Activated T-cell treated with anti-CD3 and anti-CD28 coated beads, Interleukin-2, amount 50 U/mL, for 48 hours (primary cell): ENCODE measurements at regions not wholly inside any gene's neighbourhood (a gene's known extent, or its start where the extent isn't known, plus 50 kb on each side); places are given as distances from the start of the nearest gene placed in this dataset.

Experiments used
- DNase-seq, 2 experiments: peaks; one replicate each; pipeline ENCODE4 v3.0.0-alpha.2; 2020

DNA sequence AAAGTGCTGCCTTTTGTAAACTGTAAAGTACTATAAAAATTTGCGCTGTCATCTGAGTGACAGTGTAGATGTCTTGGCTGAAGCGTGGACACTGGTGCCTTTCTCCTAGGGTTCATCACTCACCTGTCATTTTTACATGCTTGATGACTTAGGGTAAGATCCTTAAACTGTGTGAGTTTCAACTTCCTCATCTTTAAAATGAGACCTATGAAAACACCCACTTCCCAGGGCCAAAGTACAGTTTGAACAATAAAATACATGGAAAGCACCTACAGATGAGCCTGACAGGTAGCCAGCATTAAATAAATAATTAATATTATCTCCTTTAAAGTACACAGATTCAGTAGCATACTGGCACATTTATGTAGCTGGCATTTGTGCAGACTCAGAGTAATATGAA is 309.9 kb downstream of the CHRM3 start:
- no peak for DNase-seq

DNA sequence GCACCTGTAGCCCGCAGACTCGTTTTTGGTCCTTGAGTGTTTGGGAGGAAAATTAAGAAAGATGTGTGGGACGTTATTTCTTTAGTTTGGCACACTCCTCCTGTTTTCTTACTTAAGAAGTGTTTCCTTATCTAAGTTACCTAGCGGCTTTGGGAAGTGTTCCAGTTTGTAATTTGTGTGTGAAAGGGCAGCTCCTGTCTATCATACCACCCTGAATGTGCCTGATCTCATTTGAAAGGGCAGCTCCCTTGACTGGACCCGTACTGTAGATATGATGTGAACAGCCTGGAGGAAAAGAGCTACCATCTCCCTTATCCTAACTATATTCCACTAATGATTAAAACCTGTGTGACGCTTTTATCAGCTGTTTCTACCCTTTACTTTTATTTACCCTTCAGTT is 314.3 kb downstream of the CHRM3 start:
- no peak for DNase-seq

DNA sequence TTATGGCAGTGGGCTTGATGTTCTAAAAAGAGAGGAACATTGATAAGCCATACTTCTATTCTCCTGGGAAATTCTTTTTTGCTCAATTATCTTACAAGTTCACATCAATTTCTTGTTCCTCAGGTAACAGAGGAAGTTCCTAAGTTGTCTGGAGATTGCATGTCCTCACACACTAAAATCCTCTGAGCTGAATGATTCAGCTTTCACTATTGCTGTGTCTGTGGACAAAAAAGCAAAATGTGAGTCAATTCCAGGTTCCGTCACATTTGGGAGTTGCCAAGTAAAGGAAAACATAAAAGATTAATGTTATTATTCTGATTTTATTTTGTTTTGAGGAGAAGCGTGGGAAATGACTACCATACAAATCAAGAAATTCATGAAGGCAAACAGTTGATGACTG is 316.7 kb downstream of the CHRM3 start:
- DNase-seq = no peak

DNA sequence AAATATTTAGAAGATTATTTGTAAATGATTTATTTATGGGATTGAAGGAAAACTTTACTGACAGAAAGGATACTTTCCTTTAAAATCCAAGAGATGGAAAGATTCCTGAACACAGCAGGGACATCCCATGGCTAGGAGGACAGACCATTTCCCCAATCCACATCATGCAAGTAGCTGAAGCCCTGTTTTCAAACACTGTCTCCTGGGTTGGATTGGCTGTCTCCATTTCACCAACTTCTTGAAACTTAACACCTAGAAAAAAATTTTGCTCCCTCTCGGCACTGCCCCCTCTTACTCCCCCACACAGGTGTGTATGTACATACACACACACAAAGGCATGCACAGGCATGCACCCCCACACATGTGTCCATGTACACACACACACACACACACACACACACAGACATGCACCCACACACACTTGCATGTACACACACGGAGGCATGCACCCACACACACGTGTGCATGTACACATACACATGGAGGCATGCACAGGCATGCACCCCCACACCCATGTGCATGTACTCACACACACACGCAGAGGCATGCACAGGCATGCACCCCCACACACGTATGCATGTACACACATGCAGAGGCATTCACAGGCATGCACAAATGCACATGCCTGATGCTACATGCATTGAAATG is 320.0 kb downstream of the CHRM3 start:
- DNase-seq = no peak

DNA sequence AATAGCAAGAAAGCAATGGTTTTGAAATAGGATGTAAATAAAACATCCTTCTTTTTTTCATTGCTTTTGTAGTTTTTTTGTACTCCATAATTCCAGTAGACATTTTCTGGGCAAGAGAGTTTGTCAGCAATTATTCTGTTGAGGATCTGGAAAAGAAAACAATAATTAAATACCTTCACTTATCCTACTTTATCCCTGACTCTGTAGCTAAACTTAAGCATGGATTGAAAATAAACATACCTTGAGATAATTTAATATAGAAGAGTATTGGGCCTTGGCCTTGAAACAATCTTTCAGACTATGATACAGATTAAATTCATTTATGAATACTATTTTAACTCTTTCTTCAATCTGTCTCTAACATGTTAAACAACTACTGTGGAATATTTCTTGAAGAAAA is 321.2 kb downstream of the CHRM3 start:
- DNase-seq = no peak

DNA sequence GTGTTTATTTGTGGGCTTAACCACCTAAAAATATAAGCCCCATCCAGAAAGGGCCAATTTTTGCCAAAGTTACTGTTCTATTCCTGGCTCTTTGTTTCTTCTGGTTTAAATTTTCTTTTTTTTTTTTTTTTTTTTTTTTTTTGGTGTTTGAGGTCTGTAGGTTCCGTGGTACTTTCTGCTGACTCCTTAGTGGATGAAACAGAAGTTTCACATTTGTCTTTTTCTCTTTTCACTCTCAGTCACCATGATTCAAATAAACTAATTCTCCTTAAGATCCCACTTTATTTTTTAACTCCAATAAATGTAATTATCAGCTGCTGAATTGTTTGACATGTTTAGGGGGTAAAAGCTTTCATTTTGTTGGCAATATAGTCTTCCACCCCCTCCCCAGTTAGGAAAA is 322.3 kb downstream of the CHRM3 start:
- no peak for DNase-seq

DNA sequence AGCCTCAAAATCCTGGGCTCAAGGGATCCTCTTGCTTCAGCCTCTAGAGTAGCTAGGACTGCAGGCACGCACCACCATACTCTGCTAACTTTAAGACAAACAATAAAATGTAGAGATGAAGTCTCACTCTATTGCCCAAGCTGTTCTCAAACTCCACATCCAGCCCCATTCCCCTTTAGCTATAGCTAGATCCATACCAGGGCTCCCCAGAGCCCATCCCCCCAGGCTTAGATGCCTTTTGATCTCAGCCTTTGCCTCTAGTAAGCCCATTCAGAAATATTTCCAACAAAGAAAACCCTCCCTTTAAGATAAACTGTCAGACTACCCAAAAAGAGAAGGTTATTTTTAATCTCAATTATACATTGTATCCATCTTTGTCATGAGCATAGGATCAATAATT is 325.4 kb downstream of the CHRM3 start:
- no peak for DNase-seq

DNA sequence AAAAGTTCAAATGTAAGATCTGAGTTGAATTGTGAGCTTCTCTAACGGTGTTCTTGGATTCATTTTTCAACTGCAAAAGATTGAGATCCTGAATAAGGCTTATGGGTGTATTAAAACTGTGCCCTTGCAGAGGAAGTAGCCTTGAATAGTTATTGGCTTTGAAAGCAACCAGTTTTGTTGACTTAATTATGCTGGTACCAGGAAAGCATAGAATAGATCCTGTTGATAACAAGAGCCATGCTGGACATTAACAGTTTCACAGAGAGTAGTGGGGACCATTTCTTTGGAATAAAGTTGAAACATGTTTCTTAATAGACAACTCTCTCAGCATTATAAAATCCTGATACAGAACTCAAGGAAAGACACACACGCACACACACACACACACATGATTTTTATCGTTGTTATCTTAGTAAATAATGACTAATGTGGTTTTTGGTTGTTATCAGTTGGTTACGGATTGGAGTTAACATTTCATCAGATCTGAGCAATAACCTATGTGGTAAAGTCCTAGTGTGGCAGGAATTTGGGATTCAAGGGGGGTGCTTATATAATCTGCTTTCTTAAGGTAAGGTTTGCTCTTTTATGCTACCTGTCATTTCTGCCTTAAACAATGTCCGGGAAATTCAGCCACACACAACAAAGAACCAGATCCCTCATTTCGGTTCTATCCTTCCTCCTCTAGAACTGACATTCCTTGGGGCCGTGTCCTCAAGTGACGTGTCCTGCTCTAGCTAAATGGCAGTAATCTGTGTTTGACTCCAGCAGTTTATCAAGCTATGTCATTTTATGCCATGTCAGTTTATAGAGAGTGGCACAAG is 330.9 kb downstream of the CHRM3 start:
- peak in 1 of 2 experiments; percentile 26 for DNase-seq

DNA sequence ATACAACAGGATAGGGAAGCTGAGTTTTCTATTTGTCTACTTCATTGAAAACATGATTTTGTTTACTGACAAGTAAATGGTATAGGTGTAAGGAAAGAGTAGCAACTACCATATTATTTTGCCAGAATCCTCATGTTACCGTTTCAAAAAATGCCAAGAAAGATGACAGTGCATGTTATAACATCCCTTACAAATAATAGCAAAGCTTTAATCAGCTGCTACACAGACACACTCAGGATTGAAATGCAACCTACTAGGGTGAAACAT is 331.5 kb downstream of the CHRM3 start:
- DNase-seq = no peak

DNA sequence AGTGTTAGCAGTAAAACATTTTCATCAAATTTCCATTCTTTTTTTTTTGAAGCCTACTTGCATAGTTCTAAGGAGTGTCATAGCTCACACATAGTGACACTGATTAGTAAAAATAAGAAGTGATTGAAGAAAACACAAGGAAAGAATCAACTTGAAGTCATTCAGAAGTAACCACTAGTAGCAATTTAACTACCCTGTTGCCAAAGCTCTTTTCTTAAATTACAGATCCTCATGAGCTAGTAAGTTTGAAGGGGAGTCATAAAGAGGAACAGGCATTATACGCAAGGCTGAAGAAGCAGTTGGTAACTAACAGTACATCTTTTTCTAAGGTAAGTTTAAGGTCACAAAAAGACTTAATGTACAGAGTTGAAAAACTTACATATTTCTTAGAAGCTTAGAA is 332.2 kb downstream of the CHRM3 start:
- no peak for DNase-seq

DNA sequence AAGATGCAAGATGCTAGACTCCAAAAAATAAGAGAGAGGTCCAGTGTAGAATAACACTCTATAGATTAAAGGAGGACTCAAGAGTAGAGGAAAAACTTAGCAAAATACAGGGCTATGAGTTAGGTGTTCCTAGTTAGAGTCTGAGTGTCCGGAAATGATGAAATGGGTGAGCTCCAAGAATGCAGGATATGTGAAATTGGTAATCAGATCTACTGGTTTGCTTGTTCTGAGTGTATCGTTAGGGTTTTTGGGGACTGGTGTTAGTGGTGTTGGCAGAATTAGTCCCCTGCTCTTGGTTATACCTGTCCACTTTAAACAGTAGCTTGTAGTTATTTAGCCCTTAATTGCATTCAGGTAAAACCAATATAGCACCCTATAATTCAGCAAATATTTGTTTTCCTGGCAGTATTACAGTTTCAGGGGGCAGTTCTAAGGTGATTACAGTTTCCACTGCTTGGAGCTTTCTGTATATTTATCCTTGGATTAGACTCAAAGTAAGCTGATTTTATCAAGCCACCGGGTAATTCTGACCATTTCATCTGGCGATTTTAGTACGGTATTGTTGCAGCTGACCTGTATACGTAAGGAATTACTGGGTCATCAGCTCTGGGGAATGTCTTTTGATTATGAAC is 332.7 kb downstream of the CHRM3 start:
- no peak for DNase-seq

DNA sequence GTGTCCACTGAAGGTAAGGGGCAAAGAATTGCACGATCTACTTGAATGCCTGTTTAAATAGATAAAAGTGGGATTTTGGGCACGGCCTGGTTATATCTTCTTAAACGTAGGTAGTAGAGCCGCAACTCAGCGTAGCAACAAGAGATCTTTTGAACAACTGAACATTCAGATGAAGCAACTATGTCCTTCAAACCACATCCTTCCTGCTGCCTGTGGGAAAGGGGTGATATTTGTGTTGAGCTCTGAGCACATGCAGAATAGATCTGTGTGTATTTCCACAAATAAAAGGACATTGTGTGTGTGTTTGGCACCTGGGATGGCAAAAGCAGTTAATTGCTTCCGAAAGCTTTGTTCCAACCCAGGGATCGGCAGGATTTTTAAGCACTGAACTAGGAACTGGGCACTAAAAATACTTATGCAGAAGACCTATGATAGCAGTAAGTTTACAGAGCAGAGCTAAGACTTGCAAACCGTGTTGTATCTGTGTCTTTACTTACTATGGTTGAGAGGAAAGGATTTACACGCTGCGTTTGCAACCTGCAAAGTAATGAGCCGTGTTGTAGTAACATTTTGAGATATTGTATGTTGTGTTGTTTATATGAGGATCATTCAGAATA is 333.4 kb downstream of the CHRM3 start:
- DNase-seq = peak; percentile 54 to 60

DNA sequence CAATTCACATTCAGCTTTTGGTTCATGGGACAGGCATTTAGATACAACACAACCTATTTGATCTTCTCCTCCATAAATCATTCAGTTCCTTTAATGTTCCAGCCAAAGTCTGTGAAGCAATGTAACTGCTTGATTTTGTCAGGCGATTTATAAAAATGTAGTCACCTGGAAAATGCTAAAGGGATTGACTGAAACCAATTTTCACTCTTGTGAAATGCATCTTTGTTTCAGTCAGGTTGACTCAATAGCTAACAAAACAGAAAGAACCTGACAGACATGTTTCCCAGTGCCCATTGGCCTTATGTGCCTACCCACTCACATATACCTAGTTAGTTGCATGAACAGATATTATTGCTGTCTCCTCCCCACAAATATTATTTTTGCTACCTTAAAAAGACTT is 335.7 kb downstream of the CHRM3 start:
- DNase-seq = no peak

DNA sequence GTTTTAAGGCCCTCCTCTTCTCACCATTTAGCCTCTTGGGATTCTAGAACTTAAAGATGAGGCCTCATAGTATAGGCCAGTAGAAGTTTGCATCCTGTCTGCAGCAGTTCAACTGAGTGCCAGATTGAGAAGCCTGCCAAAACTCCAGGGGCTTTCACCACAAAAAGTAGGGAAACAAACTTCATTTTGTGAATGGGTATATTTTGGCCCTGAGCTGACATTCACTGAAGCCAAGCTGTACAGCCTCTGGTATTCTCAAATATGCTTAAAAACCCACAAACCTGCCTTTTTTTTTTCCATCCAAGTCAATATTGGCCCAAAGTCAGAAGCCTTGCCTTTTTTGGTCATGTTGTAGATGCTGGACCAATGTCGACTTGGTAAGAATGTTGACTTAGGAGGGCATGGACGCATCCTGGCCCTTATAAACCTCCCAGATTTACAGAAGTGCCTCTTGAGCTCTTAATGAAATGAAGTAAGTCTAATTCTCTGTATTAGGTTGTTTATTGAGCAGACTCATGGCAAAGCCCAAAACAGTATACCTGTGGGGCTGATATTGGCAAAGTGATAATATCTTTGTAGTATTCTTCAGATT is 337.5 kb downstream of the CHRM3 start:
- DNase-seq = no peak

DNA sequence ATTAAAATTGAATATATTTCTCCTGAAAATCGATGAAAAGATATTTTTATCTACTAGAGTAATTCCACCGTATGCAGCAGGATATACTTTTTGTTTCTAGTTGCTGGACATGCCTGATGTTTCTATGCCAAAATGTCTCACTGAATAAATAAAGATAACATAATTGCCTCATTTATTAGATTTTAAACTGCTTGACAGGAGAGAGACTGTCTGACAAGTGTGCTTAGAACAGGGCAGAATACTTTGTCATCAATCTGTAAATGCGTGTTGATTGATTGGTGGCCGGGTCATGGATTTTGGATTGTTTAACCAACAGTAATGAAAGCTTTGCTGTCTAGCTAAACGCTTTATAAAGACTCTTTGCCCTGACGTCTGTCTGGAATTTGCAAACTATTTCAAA is 339.0 kb downstream of the CHRM3 start:
- DNase-seq = no peak

DNA sequence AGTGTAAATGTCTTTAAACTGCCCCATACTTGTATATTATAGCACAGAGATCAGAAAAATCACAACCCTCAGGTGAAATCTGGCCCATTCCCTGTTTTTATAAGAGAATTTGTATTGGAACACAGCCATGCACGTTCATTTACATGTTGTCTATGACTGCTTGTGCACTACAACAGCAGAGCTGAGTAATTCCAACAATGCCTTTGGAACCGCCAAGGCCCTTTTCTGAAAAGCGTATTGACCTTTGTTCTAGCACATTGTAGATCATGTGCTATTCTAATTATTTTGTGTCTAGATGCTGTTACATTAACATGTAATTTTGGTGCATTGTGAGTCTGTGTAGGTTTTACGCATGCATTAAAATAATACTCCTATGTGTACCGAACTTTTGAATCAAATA is 339.6 kb downstream of the CHRM3 start:
- no peak for DNase-seq

DNA sequence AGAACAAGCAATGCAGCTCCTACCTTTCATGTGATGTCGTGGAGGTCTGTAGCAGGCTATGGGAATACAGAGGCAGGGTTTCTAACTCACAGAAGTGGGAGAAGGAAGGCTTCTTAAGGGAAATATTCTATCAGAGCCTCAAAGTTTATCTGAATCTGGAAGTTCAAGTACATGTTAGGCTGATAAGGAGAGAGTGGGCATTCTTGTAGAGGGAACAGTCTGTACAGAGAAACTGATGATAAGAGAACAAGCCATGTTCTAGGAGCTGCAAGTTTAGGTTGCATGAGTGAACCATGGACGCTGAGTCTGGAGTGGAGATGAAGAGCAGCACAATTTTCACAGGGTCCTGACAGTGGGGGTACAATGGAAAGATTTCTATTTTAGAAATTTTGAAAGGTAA is 344.0 kb downstream of the CHRM3 start:
- DNase-seq = no peak

DNA sequence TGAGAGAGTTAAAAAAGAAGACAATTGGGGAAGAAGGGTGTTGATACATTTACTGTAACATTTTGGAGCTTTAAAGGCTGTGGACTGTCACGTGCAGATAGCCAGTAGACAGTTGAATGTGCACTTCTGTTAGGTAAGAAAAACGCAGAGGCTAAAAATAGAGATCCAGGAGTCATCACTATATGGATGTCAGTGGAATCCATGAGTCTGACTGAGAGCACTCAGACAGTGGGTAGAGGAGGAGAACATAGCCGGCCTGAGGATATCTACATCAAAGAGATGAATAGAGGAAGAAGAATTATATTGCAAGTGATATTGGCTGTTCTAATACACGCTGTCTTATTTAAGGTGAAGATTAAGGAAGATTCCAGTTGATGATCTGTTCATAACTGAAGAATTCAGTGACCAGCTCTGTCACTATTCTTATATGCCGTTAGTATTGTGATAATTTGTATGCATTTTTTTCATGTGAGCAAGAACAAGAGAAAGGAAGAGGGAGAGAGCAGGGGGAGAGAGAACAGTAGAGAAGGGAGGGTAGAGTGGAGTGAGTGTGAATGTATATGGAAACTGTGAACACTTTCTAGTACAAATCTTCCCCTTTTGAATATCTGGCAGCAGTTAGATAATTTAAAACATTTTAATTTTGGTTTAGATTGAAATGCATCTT is 344.8 kb downstream of the CHRM3 start:
- DNase-seq = no peak

DNA sequence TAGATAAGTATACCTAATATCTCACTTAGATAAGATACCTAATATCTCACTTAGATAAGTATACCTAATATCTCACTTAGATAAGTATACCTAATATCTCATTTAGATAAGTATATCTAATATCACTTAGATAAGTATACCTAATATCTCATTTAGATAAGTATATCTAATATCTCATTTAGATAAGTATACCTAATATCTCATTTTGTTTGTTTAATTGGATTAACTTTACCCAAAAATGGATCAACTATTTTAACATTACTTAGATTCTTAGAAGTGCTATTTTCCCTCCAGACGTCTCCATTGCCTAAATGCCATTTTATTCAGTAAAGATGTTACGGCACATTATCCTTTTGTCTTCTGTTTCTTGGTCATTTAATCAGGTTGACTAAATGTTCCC is 346.4 kb downstream of the CHRM3 start:
- no peak for DNase-seq

DNA sequence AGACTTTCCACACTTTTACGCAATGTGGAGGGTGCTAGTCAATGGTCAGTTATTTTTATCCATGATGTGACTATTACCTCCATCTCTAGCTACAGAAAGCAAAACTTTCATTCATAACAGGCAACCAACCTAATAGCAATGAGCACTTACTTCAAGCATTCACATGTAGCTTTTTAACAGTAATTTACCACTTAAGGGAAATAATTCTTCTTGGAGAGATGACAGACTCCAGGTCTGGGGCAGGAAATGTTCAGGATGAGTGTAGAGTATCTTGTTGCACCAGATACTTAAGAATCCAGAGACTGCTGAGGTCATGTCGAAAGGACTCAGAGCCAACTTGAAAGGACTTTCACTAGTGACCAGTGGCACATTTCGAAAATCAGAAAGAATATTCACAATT is 347.6 kb downstream of the CHRM3 start:
- DNase-seq = no peak

DNA sequence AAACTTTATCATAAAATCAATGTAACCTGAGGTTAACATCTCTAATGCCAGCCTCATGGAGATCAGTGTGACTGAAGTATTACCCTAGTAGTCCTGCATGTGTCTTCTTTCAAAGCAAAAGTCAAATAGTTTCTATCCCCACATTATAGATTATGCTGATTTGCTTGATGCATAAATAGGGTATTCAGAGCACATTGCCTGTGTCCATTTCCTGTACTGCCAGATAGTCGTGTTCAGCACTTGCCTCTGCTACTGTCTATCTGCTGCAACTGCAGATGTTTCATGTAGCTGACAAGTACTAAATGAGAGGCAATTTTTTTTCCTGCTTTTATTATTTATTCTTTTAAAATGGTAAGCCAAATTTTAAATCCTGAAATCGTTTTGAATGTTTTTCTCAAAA is 348.7 kb downstream of the CHRM3 start:
- no peak for DNase-seq

DNA sequence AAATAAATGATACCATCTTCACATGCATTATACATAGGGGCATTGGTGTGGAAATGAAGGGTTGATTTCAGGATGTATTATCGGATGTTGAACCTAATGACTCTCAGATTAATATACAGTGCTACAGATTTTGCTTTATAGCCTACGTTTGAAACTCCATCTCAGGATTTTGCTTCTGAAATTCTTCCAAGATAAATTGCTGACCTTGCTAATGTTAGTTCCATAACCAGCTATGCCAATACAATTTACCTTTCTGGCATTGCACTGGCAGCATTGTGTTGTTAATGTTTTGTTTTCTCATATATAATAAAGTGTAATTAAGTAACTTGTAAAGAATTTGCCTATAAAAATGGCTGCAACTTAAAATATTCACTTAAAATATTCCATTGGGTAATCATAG is 350.1 kb downstream of the CHRM3 start:
- no peak for DNase-seq

DNA sequence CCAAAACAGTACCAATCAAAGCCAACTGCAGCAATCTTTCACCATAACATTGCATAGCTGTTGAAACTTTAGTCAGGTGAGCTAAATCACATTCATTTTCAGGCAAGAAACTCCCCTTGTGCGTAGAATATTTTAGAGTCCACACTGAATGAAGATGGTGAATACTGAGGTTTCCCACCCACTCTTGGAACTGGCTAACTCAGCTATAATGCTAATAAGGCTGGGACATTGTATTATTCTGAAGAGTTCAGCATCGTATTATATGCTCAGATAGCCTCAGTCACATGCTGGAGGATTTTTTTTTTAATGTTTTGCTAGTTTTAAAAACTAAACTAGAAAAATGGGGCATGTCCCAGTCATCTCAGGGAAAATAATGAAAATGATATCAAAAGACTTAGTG is 352.3 kb upstream of the FMN2 start:
- DNase-seq = no peak
